NCI-H1105 (cell line): ENCODE measurements at regions not wholly inside any gene's neighbourhood (a gene's known extent, or its start where the extent isn't known, plus 50 kb on each side); places are given as distances from the start of the nearest gene placed in this dataset.

Experiments
- DNase-seq: peaks from one replicate; lab custom pipeline; 2025; lab: John Stamatoyannopoulos, UW

DNA sequence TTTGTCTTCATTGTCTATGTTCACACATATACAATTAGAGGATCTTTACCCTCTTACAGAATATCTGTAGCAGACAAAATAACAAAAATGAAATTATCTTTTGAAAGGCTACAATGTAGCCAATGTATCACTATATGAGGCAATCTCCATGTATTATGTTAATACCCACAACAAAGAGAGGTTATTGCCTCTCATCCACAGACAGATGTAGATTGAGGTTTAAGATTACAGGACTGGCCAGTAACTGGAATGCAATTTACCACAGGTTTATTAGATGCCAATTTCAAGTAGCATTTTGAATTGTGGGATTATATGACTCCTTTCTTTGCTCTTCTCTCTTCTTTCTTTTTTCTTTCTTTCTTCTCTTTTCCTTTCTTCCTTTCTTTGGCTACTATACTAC is 242.6 kb downstream of the ANKRD50 start:
- DNase-seq, result no peak

DNA sequence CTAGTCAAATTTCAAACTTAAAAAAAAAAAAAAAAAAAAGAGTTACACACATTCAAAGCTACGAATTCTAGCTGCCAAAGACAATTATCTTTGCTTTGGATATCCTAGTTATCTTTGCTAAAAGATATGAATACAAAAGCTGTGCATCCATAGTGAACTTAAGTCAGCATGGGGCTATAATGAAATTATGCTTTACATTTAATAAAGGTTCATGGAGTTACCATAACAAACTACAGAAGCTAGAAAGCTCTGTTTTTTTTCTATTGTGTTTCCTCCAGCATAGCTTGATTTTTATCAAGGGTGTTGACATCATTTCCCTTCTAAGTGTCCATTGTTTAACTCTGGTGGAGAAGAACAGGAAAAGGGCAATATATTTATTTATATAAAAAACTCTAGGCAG is 234.1 kb downstream of the ANKRD50 start:
- no peak for DNase-seq

DNA sequence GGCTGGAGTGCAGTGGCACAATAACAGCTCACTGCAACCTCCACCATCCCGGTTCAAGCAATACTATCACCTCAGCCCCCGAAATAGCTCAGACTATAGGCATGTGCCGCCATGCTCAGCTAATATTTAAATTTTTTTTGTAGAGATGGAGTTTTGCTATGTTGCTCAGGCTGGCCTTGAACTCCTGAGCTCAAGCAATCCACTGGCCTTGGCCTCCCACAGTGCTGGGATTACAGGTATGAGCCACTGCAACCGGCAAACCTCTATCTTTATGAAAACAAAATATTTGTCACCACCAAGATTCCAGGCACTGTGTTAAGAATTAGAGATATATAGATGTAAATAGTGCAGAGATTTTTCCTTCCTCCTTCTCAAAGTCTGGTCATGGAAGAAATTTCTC is 232.5 kb downstream of the ANKRD50 start:
- DNase-seq, result no peak

DNA sequence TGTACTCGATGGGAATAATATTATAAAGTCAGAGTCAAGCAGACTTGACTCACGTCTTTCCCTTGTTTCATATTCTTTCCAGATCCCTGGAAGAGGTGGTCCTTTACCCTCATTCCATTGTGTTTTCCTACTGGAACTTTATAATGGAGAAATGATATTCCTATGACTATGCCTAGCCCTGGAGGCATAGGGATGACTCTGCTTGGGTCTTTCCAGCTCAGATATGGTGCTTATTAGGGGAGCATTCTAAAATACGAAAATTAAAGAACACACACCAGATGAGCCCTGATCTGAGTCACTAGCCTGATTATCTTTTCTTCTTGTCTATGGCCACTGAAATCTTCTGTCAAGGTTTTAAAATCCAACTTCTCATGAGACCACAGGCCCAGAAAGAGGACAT is 231.4 kb downstream of the ANKRD50 start:
- no peak for DNase-seq

DNA sequence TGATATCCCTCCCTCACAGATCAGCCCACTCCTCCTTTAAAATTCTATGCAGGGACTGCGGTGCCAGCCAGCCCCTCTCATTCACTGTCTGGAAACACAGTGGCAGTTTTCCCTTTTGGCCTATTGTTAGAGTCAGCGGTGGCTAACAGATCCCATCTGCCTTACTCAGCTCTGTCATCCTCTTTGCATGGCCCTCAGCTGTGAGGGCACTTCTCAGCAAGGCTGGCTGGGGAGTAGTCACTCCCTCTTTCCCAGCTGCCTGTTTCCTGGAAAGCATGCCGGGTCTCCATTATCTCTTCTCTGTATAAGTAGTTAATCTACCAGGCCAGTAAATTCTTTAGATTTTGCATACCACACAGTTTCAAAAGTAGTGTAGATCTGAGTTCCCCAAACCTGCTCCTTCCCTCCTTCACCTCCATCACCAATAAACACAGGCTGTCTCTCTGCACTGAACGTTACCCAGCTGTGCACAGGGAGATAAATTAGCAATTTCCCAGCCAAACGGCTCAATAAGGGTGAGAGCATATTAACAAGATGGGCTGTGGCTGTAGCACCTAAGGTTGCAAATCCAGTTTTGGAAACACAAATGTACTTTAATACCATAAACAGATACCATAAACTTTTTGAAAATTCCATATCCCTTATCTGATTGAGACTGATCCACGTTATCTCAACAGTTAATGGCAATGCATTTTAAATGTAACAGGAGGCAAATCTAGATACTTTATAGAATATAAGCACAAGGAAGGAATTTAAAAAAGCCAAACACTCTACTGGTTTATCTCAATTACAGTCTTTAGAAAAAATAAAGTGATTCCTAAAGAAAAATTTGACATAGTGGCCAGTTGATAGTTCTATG is 229.3 kb downstream of the ANKRD50 start:
- no peak for DNase-seq

DNA sequence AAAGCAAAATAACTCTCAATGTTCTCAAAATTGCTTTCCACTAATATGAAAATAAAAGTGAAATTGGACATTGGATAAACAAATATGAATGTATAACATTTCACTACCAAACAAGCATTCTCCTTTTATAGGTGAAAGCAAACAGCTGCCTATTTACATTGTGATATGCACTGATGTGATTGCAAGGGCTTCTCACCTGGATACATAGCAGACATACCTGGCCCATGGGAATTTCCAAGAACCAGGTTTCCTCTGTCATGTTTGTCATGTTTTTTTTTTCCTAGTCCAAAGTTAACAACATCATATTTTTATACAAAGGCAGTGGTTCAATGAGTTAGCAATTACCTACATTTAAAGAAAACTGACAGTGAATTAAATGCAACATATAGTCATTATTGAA is 228.5 kb downstream of the ANKRD50 start:
- DNase-seq, result no peak

DNA sequence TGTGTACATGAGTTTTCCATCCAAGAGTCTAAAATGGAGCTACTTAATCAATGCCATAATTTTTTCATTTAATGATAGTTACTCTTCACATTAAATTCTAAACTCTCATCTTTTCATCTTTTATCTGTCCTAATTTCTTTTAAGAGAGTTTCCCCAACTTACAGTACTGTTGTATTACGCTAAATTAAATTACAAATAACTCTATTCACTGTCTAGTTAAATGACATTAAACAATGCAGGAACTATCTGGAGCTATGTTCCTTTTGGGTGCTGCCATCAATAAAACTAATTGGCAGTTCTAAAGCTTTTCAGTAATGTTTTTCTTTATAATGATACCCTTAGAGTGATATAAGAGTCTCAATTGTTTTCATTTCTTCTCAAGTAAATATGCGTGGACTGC is 227.6 kb downstream of the ANKRD50 start:
- no peak for DNase-seq

DNA sequence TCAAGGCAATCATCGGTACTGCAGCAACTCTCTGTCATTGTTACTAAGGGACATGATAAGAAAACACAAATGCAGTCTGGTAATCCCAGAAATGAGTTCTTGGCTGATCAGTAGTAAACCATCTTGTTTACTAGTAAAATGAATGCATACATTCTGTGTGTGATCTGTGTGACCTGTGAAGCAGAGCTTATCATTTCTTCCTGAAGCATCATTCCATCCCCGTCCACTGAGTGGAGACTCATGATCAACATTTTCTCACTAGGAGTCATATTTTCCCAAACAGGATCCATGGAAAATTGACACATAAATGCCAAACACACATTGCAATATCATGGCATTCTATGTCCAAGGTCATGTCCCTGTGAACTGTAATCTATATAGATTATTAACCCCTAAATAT is 226.1 kb downstream of the ANKRD50 start:
- DNase-seq, result no peak

DNA sequence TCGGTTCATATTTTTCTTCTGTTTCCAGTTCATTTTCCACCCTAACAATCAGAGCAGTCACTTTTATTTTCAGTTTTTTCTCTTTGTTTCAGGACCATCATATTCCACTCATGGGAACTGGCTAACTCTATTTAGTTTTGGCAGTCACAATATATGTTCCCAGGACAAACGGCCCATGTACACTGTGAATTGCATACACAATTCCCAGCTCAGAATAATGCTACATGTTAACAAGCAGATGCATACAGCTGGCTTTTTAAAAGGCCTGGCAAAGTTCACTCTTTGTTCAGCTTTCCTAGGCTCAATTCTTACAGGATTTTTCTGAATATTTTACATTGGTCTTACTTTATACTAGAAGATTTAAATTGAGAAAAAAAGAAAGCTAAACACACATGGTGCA is 224.9 kb downstream of the ANKRD50 start:
- DNase-seq, result no peak

DNA sequence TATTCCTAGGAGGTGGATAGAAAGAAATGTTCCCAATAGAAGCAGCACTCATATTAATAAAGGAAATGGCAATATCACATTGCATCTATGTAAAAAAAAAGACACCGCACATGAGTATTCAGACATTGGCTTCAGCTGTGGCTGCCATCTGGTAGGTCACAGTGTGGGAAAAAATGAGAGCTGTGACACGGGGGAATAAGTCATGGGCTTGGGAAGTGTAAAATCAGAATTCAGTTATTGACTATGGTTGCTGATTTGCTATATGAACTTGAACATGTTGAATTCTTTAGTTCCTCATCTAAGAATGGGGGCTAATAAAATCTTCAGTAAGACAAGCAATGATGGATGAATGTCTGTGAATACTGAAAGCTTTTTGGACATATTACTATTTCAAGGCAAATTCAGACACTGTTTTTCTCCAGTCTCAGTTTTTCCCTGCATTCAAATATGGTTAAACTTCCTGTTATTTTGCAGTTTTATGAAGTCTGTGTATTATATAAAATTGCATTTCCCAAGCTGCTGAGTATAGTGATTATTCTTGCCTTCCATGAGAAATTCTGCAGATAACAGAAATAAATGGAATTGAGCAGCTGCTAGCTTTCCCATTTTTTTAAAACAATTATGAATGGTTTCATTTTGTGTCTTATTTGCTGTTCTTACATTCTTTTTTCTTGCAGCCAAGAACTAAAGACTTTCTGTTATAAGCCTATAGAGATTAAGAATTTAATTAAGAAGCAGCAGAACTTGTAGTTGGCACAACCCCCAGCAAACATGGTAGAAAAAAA is 221.0 kb downstream of the ANKRD50 start:
- DNase-seq, result no peak

DNA sequence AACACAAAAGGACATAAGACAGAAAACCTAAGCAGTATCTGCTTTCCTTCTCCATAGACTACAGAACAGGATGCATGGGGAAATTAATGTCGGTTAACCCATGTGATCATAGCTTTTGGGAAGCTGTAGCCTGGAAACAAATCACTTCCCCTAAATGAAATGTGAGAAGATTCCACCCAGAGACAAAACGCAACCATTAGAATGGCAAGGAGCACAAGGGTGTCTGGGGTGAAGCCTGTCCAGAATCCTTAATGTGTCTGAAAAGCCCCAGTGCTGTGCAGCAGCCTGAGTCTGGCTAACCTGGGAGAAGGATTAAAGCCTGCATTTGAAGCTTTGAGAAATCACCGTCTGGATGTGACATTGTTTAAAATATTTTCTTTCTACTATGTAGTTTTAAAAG is 213.3 kb downstream of the ANKRD50 start:
- no peak for DNase-seq

DNA sequence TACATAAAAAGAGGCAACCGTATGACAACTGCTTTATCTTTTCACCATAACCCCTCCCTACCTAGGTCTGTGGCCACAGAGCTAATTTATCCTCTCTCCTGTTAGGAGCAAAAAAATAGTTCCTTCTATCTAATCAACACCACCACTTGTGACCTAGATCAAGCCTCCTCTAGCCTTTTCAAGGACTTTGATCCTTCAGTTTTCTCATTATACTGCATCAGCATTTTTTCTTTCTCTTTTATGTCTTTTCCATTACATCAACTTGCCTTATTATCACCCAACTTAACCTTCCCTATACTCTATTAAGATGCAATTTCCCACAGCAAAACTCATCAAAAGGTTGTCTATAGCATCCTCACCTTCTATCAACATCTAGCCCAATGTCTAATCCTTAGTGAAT is 211.0 kb downstream of the ANKRD50 start:
- DNase-seq, result no peak

DNA sequence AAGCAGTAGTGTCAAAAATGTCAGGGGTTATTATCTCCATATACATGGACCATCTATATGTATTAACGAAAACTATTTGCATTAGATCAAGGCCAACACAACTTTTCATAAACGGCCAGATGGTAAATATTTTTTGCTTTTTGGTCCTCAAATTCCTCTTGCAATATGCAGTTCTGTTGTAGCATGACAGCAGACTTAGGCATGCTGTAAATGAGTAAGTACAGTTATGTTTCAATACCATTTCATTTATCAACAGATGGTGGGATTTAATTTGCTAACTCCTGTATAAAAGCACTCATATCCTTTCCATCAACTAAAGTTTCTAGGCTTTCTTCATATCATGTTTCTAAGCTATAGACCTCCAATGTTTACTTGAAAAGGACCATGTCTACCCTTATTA is 208.1 kb downstream of the ANKRD50 start:
- no peak for DNase-seq

DNA sequence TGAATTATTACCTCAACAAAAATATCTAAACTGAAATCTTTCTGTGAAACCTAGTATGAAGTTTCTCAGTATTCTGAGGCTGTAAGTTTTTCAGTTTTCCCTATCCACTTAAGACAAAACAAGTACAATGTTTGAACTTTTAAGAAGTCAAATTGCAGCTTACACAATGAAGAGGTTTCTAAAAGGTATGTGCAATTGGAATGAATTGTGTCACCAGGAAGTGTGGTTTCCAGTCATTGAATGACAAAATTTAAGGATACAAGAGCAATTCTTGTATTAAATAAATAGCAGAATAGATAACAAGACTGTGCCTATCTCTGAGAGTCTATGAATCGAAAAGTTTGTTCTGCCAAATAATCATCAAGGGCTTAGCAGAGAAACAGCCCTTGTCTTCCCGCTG is 207.3 kb downstream of the ANKRD50 start:
- no peak for DNase-seq

DNA sequence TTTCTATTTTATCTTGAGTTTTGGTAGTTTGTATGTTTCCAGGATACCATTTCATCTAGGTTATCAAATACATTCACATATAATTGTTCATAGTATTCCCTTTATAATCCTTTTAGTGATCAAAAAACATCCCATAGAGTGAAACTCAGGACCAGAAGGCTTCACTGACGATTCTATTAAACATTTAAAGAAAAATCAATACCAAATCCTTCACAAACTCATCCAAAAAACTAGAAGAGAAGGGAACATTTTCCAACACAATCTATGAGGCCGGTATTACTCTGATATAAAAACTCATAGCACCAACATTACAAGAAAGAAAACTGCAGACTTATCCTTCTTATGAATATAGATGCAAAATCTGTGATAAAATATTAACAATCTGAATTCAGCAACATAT is 203.4 kb downstream of the ANKRD50 start:
- DNase-seq, result no peak

DNA sequence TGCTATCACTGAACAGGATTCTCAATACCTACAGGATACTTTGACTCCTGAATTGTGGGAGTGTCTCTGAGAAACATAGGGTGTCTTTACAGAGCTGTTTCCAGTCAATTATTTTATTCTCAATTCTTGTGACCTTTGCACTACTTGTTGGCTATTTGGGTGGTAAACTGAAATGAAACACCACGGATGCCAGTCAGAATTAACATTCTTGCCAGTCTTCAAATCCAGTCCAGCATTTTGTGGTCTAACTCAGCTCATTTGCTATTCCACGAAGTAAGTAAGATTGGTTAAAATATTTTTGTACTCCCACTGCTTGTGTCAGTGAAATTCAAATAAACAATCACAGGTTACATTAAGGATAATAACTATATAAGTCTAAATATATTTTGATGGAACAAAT is 197.9 kb downstream of the ANKRD50 start:
- DNase-seq, result no peak

DNA sequence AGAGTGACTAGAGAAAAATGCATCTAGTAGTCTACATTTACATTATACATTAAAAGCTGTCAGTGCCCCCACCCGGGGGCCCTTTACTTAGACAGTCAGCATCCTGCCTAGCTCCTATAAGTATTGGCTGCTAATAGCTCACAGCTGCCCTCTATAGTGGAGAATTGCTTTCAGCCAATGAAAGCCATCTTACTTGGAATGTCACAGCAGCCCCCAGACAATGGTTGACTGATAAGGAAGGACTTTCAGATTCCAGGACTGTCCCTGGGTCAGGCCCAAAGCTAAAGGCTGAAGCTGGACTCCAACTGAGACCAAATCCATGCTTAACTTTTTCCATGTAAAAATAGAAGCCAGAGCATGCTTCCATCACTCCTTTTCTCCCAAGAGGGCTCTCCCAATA is 196.9 kb downstream of the ANKRD50 start:
- no peak for DNase-seq

DNA sequence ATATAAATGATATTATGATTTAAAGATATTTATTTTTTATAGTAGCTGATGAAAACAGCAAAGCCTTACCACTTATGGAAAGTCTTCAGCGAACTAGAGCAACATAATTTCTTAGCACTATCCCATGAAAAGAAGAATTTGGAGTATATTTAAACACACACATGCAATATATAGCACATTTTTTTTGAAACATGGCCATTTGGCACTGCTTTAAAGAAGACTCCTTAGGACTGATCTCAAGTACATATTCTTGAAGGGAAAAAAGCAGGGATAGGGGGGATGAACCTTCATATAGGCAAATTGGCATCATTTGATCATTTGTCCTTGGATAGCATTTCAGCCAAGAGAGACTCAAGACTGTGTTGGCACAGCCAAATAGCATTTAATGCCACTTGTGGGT is 193.3 kb downstream of the ANKRD50 start:
- no peak for DNase-seq

DNA sequence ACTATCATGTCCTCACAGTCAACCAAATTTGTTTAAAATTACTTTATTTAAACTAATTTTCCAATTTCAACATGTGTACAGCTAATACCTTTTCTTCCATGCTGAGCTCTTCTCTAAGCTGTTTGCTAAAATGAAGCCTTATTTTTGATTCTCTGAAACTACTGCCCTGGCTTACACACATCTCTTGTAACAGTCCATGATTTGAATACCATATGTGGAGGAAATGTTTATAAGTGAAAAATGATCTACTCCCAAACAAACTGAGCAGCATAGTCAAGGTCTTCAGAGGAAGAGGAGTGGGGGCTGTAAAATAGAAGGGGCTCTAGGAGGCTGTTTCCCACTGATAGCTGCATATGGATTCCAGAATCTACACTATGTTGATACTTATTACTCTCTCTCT is 188.7 kb downstream of the ANKRD50 start:
- no peak for DNase-seq

DNA sequence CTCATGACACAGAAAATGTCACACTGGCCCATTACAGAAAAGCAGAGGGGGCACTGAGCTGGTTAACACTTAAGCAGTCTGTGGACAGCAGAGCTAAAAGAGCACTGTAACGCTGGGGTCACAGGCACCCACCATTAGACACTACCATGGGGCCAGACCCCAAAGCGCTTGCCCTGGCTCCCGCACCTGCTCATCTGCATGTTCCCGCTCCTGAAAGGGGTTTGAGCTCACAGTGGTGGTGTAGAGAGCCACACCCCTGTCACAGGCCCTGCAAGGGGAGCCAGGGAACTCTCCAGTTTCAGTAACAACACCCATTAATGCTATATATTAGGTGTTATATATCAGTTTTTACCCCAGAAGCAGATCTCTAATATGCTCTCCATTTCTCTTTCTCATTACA is 187.0 kb downstream of the ANKRD50 start:
- DNase-seq, result no peak

DNA sequence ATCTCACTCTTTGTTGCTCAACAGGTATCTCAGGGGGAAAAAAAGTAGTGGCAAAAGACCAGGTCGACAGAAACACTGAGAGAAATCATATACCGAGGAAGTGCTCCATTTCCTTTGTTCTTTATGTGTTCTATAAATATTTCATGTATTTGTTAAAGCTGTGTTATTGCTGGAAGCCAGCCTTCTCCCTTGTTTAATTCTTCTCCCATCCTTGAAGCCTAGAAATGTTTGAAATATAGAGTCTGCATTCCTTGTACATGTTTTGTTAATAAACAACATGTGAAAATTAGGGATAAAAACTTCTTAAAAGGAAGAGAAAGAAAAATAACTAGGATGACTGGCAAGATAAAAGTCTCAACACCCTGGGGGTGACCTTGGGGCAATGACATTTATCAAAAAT is 186.2 kb downstream of the ANKRD50 start:
- no peak for DNase-seq

DNA sequence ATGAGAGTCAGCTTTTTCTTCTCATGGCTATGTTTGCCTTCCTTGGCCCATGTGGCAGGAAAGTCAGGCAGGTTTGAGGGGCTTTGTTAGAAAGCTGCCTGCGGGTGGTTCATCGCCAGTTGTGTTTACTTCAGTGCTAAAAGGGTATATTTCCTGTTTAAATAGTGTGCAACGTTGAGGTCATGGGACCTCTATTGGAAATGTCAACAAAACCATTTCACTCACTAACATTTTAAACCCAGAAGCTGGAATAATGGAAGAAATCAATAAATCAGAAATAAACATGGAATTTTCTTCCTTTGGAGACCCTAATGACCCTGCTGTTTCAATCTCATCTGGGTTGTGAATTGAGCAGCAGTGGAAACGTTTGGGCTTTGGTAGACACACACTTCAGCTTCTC is 185.8 kb downstream of the ANKRD50 start:
- DNase-seq, result no peak

DNA sequence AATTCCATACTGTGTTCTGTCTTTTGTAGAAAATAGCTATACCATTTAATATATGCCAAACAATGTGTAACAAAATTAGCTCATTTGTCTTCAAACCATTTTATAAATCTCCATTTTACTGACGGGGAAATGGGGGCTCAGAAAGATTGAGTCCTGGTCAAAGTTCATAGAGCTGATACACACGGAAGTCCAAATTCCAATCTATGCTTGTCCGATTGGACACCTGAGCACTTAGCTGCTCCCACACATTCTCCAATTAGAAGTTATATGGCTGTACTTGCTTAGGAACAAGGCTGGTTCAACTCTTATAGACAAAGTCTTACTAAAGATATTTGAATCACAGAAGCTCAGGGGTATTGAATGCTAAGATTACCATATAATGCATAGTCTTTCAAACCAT is 185.2 kb downstream of the ANKRD50 start:
- DNase-seq, result no peak

DNA sequence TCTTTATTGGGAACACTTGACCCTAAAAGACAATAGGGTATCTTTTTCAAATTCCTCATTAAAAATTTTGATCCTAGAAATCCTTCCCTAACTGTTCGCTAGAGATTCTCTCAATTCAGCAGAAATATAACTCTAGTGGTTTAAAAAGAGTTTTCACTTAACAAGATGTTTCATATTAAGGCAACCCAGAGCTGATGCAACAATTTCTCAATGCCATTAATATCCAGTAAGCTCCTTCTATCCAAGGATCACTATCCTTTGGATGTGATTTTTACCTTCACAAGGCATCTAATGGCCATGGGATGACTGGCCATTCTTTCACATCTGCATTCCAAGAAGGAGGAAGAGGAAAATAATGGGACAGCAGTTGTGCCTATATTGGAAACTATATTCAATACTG is 183.4 kb downstream of the ANKRD50 start:
- no peak for DNase-seq
